GM21447 (cell line): ENCODE measurements at regions not wholly inside any gene's neighbourhood (a gene's known extent, or its start where the extent isn't known, plus 50 kb on each side); places are given as distances from the start of the nearest gene placed in this dataset.

Experiments used
- ATAC-seq: cut with Tn5 transposase; IDR thresholded peaks from one replicate; pipeline ENCODE4 v1.9.1; 2021; ENCODE audit not compliant: unreplicated experiment

DNA sequence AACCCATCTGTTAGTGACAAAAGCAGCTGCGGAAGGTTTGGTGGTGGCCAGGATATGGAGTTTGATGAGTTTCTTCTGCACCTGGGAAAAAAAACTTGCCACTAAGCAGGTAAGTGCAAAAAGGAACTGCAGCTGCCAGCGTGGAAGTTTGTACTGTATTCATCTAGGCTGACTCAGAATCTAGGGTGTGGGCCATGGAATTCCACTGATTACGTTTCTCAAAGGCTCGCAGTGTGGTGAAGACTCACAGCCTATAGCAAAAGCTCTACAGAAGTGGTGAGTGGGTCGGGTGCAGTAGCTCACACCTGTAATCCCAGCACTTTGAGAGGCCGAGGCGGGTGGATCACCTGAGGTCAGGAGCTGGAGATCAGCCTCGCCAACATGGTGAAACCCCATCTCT, 334.6 kb upstream of the GRM7 start:
- no peak for ATAC-seq

GRCh38 chr3:6526861-6527260, 334.1 kb upstream of the GRM7 start:
- ATAC-seq = no peak

GRCh38 chr3:6528951-6529350, 332.0 kb upstream of the GRM7 start:
- ATAC-seq = no peak

- no peak for ATAC-seq
These were observed 329.8 kb upstream of the GRM7 start for GRCh38 chr3:6531153-6531552.

- ATAC-seq = no peak
These were observed 328.8 kb upstream of the GRM7 start for GRCh38 chr3:6532101-6532500.

GRCh38 chr3:6540981-6541380, 319.9 kb upstream of the GRM7 start:
- ATAC-seq = no peak

- no peak for ATAC-seq
These were observed 318.1 kb upstream of the GRM7 start for GRCh38 chr3:6542795-6543194.

DNA sequence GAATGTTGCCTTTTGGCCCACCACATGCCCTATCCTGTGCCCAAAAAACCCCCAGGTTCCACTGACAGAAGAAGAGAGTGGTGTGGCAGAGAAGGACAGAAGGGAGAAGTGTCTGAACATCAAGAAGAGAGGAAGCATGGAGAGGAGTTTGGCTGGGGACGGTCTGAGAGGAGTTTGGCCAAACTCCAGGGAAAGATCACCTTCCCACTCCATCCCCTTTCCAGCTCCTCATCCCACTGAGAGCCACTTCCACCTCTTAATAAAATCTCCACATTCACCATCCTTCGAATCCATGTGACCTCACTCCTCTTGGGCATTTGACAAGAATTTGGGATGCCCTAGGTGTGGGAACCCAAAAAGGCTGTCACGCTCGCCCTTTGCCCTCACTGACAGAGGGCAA, 311.6 kb upstream of the GRM7 start:
- no peak for ATAC-seq

- ATAC-seq = no peak
These were observed 309.8 kb upstream of the GRM7 start for GRCh38 chr3:6551165-6551564.

DNA sequence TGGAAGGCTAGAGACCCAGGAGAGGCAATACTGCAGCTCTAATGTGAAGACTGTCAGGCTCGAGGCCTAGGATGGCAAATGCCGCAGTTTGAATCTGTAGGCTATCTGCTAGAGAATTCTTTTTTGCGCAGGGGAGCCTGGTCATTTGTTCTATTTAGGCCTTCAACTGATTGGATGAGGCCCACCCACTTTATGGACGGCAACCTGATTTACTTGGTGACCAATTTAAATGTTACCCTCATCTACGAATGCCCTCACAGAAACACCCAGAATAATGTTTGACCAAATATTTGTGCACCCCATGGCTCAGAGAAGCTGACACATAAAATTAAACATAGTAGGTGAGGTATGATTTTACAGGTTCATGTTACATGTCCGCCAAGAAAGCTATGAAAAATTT, 300.7 kb upstream of the GRM7 start:
- ATAC-seq = no peak

DNA sequence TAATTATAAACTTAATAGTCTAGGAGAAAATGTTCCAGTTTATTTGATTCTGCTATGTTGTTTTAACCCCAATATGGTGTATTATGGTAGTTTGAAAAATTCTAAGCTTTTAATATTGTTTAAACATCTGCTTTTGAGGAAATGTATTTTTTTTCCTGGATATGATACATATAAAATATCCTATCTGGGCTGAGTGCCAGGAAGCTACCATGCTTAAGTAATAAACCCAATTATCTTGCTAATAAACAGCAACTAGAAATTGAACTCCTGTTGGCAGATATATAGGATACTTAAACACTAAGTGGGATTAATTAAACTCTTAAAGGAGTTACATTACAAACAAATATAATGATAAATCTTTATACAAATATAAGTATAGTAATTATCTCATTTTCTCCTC, 293.7 kb upstream of the GRM7 start:
- ATAC-seq = no peak

- no peak for ATAC-seq
These were observed 291.9 kb upstream of the GRM7 start for GRCh38 chr3:6568999-6569493.

DNA sequence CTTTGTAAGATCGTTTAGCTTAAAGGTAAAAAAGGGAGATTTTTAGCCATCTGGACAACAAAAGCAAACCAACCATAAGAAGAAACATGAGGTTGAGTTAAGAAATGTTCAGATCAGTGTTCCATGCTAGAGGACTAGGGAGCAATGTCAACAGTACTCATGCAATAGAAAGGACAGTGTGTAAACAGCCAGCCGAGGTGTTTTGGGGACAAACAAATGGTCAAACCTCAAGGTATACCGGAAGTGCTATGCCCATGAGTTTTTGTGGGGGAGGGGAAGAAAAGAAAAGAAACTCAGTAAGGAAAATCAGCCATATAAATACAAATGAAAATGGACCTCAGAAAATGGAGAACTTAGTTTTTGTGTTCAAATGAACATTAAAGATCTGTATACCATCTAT, 289.5 kb upstream of the GRM7 start:
- no peak for ATAC-seq

GRCh38 chr3:6577584-6577983, 283.3 kb upstream of the GRM7 start:
- ATAC-seq = no peak

- ATAC-seq = no peak
These were observed 282.4 kb upstream of the GRM7 start for GRCh38 chr3:6578526-6578925.

GRCh38 chr3:6580808-6581207, 280.1 kb upstream of the GRM7 start:
- ATAC-seq = no peak

GRCh38 chr3:6585360-6585759, 275.6 kb upstream of the GRM7 start:
- no peak for ATAC-seq

- no peak for ATAC-seq
These were observed 260.7 kb upstream of the GRM7 start for GRCh38 chr3:6600237-6600636.

DNA sequence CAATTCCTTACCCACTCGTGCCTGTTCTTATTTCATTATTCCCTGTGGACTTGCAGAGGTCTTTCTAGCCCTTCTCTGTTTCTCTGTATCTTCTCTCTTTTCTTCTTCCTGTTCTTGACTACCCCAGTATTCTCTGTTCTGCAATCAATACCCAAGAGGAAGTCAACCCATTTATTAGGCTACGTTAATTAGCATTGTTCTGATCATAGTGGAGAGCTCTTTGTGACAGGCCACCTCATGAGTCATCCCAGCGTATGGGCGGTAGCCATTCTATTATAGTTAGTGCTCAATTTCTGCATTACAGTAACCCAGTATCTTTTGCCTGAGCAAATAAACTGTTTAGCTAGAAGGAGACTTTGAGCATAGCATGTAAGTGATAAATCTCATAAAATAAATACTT, 259.5 kb upstream of the GRM7 start:
- no peak for ATAC-seq

DNA sequence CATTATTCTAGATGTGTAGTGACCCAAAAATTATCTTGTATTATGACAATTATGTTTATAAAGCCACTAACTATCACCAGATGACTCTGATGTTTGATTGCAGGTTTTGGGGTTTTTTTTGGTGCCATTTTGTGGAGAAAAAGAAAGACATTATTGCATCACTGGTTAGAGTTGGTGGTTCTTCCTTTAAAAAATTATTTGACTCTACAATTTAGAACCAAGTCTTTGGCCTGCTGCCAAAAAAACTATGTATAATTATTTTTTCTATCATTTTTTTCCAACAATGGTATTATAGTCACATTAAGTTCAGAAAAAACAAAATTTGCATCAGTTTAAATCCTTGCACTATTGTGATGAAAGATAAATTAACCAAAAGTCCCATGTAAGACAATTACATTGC, 258.6 kb upstream of the GRM7 start:
- no peak for ATAC-seq

GRCh38 chr3:6605227-6605626, 255.7 kb upstream of the GRM7 start:
- ATAC-seq = no peak

DNA sequence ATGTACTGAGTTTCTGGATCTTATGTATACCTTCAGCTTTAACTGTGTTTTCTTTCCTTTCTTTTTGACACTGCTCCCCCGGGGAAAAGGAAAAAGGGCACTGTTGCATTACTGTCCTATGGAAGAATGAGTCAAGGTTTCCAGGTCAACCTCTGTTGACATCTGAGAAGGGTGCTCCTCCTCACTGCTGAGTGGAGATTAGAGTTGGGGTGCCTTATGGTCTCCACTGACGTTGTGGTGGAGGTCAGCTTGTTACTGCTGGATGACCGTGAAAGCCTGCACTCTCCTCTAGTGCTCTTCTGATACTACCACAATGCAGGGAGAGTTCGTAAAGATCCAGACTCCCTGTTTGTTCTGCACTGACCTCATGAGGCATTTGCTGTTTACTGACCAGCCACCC, 252.1 kb upstream of the GRM7 start:
- ATAC-seq = no peak

DNA sequence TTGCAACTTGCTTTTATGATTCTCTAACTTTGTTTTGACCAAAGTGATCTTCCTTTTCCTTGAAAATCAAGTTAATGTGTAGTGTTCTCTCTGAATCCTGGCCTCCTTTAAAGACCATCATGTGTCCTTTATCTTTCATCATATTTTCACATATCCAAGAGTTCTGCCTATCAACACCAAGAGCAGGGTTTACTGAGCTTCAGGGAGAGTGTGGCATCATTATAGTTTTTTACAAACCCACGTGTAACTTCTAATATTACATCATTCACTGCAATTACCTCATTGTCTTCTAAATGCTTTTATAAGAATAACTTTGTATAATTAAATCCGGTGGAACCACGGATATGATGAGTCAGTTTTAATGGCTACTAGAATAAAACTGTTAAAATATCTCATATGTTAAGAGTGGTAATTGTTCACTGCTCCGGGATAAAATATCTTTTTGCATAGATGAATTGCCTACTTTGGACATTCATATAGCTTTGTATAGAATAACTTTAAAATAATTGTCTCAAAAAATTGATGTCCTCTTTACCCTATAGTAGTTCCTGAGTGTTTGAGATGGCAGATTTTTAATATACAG, 248.8 kb upstream of the GRM7 start:
- ATAC-seq = no peak

- no peak for ATAC-seq
These were observed 238.7 kb upstream of the GRM7 start for GRCh38 chr3:6622260-6622659.
